Middle frontal gyrus (tissue), 1 donor: ENCODE measurements at regions not wholly inside any gene's neighbourhood (a gene's known extent, or its start where the extent isn't known, plus 50 kb on each side); places are given as distances from the start of the nearest gene placed in this dataset.
"Not testable (repeated sequence)": the region's sequence is repeated elsewhere in the genome, so short reads cannot be mapped to it uniquely, and the experiment has no call there.

Experiments
- DNase-seq: peaks from one replicate; pipeline ENCODE4 v3.0.0-alpha.2; 2015; ENCODE audit warnings: low spot score; ENCODE audit errors: extremely low spot score

DNA sequence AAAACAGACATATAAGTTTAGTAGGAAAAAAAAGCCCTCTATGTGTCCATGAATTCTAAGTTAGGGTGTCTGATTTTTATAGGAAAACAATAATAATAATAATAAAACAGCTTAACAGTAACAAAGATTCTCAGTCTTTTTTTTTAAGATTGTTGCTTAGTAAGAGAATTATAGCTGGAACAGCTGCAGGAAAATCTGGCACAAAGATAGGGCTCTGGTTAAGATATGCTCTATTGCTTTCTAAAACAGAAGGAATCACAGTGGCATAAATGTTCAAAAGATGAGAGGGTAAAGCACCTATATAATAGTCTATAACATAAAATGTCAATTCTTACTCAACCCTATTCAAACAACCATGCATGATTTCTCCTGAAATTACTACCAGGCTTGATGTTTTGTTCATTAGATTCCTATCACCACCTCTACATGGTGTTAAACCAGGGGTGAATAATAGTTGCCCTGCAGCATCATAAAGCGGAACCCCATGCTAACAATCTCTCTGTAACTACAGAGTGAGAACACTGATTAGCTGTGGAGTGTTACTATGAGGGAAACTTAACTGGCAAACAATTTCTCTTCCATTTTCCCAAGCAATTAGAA is 541.4 kb upstream of the MIR17HG start:
- DNase-seq, result no peak

DNA sequence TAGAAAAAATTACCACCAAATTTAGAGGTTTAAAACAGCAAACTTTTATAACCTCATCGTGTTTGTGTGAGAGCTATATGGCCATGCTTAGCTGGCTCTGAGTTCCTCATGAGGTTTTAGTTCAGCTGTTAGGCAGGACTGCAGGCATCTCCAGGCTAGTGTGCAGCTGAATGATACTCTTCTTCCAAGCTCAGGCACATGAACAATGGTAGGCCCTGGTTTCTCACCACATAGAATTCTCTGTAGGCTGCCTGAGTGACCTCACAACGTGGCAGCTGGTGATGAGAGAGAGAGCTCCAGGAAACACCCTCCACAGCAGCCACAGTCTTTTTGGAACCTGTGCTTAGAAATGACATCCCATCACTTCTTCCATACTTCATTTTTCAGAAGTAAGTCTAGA is 540.6 kb upstream of the MIR17HG start:
- DNase-seq, result no peak

DNA sequence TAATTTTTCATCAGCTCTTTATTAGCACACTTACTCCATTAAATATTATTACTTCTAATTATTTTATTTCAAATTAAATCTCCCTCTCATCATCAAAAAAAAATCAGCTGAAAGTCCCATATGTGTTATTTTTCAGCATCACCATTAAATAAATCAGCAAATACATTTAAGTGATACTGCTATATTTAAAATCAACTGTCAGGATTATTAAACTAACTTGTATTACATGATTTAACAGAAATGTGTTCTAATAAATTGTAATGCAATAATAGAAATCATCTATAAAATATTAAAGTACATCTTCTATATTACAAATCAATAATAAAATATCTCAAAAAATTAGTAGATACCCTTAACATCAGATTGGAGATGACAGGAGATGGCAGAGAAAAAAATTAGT is 538.6 kb upstream of the MIR17HG start:
- DNase-seq, result no peak

DNA sequence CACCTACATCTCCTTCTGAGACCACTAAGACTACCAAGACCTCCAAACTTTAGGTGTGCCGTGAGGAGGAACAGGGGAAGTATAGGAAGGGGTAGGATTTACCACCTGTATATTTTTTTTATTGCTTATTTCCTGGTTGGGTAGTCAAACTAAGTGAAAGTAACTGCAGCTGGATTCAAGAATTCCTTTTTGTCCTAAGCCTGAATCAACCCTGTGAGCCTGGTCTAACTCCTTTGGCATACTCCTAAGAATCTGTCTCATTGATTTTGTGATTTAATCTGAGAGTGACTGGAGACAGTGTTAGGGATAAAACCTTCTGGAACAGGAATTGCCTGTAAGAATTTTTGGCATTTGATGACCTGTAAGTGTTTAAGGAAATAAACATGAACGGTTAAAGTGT is 523.5 kb upstream of the MIR17HG start:
- DNase-seq, result no peak

DNA sequence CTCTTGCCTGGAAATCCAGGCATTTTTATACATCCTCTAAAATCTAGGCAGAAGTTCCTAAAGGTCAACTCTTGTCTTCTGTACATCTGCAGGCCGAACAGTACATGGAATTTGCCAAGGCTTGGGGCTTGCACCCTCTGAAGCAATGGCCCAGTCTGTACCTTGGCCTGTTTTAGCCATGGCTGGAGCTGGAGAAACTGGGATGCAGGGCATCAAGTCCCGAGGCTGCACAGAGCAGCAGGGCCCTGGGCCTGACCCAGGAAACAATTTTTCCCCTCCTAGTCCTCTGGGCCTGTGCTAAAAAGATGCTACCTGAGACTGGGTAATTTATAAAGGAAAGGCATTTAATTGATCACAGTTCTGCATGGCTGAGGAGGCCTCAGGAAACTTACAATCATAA is 520.8 kb upstream of the MIR17HG start:
- no peak for DNase-seq

DNA sequence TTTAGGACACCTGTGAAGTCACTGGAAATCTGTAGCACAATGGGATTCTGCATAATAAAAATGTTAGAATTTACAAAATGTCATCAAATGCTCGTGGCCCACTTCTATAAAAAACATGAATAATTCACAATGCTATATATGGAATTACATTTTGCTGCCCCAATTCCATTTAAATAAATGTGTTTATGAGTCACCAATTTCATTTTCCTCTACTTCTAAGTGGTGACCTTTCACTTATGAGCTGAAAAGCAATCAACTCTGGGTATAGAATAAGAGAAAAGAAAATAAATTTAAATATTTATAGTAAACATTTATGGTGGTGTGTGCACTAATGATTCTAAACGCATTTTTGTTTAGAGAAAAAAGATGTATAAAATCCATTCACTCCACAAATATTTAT is 516.7 kb upstream of the MIR17HG start:
- DNase-seq, result no peak

DNA sequence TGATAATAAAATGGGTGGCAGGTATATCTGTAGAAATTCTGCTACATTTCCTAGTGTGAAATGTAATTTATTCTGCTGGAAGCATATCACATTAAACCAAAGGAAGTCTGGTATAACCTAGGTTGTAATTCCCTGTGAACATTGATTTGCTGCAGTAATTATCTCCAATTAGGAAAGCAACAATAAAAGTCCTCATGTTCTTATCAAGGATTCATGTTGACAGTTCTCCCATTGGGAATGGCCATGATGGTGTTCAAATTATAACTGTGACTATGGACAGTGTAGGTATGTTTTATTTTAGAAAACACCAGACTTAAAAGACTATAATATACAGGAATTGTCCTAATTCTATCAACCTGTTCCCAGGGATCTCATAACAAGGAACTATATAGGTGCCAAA is 513.5 kb upstream of the MIR17HG start:
- DNase-seq, result no peak

DNA sequence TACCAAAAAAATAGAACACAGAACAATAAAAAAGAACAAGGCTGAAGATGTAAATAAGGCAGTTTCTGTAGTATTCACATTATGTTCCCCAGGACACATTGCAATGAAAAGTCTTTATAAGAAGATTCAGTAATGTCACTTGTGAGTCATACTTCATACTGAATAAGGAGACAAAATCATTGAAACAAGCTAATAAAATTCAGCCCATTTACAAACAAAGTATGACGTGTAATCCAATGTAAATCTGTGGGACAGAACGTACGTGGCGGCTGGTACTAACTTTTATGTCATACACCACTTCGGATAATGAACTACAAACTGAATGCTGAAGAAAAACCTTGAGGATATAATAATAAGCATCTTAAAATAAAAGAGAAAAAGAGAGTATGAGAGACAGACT is 512.8 kb upstream of the MIR17HG start:
- no peak for DNase-seq

DNA sequence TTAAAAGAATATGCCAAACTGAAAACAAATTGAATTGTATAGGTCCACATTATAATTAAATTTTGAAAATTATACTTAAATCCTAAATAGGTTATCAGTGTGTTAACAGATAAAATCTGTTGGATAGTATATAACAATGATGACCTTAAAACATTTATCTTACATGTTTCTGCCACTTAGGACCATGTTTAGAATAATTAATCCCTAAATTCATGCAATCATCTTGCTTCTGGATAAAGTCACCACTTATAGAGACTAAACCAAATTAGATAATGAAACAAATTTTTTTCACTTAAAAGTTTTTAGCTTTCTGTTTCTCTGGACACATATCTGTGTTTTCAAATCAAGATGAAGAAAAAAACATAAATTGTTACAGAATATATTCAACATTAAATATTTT is 511.7 kb upstream of the MIR17HG start:
- no peak for DNase-seq

DNA sequence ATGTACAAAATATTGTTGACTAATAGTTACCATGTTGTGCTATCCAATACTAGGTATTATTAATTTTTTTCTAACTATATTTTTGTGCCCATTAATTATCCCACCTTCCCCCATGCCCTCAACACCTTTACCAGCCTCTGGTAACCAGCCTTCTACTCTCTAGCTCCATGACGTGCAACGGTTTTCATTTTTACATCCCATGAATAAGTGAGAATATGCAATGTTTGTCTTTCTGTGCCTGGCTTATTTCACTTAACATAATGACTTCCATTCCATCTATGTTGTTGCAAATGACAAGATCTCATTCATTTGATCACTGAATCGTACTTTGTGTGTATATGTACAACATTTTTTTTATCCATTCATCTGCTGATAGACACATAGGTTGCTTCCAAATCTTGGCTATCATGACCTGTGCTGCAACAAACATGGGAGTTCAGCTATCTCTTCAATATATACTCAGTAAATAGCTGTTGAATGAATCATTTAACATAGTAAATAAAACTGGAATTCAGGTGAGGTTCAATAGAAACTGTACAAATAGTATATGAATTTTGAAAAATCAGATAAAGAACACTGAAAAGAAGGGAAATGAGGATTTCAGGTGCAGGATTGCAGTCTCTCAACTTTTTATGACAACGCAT is 509.0 kb upstream of the MIR17HG start:
- DNase-seq, result no peak

DNA sequence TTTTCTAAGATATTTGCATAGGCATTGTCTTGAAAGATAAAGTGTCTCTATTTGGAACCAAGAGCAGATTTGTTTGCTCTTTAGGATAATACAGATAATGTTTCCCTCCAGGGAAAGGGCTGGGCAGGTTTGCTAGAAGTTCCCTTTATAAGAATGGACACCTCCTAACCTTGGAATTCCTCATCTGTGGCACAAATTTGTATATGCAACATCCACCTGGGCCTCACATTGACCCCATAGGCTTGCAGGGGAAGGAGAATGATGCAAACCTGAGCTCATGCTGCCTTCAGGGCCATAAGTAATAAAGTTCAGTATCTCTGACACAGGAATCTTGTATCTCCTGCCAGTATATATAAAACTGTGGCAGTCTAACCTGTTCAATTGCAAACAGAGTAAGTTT is 508.4 kb upstream of the MIR17HG start:
- no peak for DNase-seq

DNA sequence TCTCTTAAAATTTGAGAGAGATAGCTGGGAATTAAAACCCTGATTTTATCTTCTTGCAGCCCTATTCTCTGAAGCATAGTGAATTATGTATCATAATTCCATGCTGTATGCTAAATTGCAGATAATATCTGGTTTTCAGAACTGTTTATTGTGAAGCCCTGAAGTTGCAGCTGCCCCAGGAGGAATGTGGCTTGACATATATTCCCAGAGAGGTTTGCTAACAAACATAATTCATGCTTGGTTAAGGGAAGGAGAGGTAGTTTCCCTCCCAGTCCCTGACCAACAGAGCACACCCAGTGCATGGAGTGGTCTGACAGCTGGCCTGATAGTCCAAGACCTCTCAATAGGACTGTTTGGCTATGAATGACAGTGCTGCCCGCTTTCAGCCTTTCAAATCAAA is 500.6 kb upstream of the MIR17HG start:
- no peak for DNase-seq

DNA sequence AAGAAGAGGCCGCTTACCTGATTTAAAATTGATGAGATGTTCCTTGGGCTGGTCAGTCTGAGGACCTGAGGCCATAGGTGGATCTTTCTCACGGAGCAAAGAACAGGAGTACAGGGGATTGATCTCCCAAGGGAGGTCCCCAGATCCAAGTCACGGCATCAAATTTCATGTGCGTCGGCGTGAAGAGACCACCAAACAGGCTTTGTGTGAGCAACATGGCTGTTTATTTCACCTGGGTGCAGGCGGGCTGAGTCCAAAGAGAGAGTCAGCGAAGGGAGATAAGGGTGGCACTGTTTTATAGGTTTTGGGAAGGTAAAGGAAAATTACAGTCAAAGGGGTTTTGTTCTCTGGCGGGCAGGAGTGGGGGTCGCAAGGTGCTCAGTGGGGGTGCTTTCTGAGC is 493.8 kb upstream of the MIR17HG start:
- not testable (repeated sequence) for DNase-seq

DNA sequence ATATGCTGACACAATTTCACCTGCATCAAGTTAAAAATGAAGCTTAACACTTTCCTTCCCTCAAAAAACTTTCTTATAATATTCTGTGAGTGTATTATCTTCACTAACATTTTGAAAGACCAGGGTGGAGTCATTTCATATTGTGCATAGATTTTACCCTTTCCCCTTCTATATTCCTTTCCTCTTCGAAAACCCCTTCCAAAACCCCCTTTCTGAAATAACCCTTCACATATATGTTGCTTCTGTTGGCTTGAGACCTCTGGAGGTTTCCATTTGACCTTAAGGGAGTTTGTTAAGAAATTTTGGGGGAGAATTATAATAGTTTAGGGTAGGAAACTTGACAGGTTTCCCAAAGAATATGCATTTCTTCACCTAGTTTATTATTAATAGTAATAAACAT is 489.6 kb upstream of the MIR17HG start:
- no peak for DNase-seq

DNA sequence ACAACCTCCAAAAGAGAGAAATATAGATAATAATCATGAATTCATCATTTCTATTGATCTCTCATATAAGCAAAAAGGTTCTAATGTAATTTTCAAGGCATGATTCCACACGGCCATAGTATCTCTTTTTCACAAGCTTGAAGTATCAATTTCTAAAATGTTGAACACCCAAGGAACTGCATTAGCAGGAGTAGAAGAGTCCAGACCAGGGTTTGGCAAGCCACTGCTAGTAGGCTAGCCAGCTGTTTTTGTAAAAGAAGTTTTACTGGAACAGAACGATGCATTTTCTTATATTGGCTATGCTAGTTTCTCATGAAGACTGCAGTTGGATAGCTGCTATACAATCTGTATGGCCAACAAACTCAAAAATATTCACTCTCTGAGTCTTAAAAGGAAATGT is 481.5 kb upstream of the MIR17HG start:
- DNase-seq, result no peak

DNA sequence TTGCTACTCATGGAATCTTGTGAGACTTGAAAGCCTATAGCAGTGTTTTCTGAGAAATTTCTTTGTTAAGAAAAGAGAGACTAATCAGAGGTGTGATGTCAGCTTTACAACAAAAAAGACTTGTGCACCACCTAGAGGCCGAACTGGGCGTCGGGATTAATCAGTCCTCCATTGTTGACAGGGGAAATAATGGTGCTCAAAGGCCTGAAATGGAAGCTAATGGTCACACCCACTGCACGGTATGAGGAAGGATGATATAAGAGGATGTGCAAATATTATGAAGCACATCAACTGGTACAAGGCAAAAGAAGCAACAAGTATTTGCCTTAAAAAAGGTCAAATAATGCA is 480.2 kb upstream of the MIR17HG start:
- no peak for DNase-seq

DNA sequence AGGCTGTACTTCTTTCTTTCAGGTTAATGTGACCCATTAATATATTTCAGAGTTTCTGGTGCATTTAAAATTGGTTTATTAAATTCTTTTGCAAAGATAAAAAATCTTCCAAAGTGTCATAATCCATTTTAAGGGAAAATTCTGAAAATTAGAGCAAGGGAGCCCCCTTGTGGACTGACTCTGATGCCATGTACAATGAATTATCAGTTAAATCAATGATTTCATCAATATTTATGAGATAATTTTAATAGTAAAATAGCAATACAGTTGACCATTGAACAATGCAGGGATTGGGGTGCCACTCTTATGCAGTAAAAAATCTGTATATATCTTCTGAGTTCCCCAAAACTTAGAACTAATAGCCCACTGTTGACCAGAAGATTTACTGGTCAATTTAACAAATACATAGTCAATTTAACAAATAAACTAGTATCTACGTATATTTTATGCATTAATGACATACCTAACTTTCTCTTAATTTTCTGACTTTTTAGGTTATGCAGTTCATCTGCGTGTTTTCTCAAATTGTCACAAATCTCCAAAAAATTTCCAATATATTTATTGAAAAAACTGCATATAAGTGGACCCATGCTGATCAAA is 479.1 kb upstream of the MIR17HG start:
- no peak for DNase-seq

DNA sequence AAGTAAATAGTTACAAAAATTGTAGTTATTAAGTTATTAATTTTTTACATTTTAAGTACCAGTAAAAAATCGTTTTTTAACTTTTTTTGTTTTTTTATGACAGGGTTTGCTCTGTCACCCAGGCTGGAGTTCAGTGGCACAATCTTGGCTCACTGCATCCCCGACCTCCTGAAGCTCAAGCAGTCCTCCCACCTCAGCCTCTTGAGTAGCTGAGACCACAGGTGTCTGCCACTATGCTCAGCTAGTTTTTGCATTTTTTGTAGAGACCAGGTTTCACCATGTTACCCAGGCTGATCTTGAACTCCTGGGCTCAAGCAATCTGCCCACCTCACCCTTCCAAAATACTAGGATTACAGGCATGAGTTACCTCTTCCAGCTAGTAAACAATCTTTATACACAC is 477.9 kb upstream of the MIR17HG start:
- DNase-seq, result no peak

DNA sequence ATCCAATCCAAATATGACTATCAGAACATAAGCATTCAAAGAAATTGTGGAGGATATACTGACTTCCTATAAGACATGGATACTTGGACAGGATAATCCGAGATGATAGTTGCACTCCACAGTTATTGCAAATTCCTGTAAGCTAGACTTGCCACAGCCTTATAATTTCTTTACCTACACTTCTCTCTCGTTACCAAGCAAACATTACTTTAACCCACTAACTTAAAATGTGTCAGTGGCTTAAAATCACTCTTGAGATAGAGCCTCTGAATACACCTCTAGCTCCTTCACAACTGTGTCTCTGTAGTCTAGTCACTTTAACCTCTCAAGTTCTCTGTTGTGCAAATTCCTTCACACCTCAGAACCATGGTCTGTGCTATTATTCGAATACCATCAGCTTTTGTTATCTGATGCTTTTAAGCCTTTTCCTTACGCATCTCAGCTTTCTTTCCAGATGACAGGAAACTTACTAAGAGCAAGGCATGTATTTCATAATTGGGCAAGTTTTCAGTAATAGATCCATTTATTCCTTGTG is 474.9 kb upstream of the MIR17HG start:
- no peak for DNase-seq

DNA sequence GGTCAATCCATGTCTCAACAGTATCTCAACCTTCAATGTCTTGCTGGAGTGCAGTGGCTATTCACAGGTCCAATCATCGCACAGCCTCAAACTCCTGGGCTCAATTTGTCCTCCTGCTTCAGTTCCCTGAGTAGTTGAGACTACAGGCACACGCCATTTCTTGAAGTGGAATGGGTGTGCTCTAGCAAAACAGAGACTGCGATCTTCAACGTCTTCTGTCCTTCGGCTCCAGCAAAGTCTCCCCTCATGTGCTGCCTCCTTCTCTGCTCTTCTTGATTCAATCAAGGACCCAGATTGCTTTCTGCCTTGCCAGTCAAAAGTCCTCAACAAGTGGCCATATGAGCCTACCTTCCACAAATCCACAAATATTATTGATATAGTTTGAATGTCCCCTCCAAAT is 466.7 kb upstream of the MIR17HG start:
- no peak for DNase-seq

DNA sequence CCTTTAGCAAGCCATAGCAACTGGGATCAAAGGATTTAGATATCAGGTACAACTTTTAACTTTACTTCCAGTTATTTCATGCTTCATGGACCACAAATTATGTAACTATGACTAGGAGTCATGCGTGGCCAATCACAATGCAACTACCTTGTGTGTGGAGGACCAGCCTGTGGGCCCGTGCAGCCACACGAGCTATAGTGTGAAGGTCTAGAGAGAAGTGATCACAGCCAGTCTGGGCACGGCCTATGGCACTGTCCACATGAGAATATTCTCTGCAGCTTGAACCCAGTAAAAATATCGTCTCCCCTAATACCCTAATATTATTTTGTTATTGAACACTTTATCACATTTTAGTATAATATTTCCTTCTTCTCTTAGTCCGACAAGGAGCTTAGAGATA is 464.9 kb upstream of the MIR17HG start:
- no peak for DNase-seq

DNA sequence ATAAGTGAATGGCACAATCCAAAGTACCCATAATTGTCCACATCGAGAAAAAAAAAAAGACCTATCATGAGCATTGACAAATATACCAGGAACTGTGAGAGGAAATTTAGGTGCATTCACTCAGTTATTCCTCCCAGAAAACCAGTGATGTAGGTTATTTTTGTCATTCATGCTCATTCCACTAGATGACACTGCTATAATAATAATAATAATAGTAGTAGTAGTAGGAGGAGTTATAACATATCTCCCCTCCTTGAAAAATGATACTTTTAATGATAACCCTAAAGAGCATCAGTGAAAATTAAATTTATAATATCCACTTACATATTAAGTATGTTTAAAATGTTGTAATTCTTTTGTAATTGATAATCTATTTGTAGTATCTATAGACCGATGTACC is 463.9 kb upstream of the MIR17HG start:
- no peak for DNase-seq

DNA sequence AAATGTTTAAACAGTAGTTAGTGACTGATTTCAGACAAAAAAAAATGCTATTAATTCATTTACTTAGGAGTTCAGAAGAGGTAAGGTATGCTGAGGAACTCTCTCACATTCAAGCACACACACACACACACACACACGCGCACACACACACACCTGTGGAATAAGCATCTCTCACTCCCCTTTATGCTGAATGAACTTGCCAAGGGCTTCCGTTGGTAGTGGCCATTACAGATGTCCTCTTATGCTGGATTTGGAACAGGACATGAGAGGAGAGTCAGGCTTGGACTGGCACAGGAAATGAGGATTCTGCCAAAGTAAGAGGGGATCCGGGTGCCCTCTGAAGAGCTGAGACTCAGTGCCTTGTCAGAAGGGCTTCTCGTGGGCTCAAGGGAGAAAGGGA is 463.4 kb upstream of the MIR17HG start:
- no peak for DNase-seq
